HEK293T (cell line): ENCODE measurements at regions not wholly inside any gene's neighbourhood (a gene's known extent, or its start where the extent isn't known, plus 50 kb on each side); places are given as distances from the start of the nearest gene placed in this dataset.
"Not testable (repeated sequence)": the region's sequence is repeated elsewhere in the genome, so short reads cannot be mapped to it uniquely, and the experiment has no call there.

Source experiments
- ARNT ChIP-seq: fragments of 450-650 bp; IDR thresholded peaks from 2 replicates; pipeline ENCODE4 v1.6.1; 2017; ENCODE audit warnings: mild to moderate bottlenecking
- BHLHE40 ChIP-seq: fragments of 450-650 bp; IDR thresholded peaks from 2 replicates; pipeline ENCODE4 v1.6.1; 2016; ENCODE audit warnings: mild to moderate bottlenecking, moderate library complexity, borderline replicate concordance
- CTBP1 ChIP-seq: fragments of 450-650 bp; IDR thresholded peaks from 2 replicates; pipeline ENCODE4 v1.6.1; 2016; ENCODE audit warnings: borderline replicate concordance
- ELF4 ChIP-seq: fragments of 450-650 bp; IDR thresholded peaks from 2 replicates; pipeline ENCODE4 v1.6.1; 2017; ENCODE audit warnings: antibody characterized with exemption
- FOXK2 ChIP-seq: fragments of 450-650 bp; IDR thresholded peaks from 2 replicates; pipeline ENCODE4 v1.6.1; 2016; ENCODE audit warnings: mild to moderate bottlenecking
- FOXM1 ChIP-seq: fragments of 450-650 bp; IDR thresholded peaks from 2 replicates; pipeline ENCODE4 v1.6.1; 2017; ENCODE audit warnings: mild to moderate bottlenecking, borderline replicate concordance
- NFRKB ChIP-seq: fragments of 450-650 bp; IDR thresholded peaks from 2 replicates; pipeline ENCODE4 v1.6.1; 2016; ENCODE audit warnings: mild to moderate bottlenecking, moderate library complexity
- SUZ12 ChIP-seq: fragments of 450-650 bp; IDR thresholded peaks from 2 replicates; pipeline ENCODE4 v1.6.1; 2016; ENCODE audit warnings: mild to moderate bottlenecking
- TARDBP ChIP-seq: fragments of 450-650 bp; IDR thresholded peaks from 2 replicates; pipeline ENCODE4 v1.6.1; 2016
- ZNF384 ChIP-seq: fragments of 450-650 bp; IDR thresholded peaks from 2 replicates; pipeline ENCODE4 v1.6.1; 2016
- TF ChIP-seq, protein P1 (sequence below): fragments of 450-650 bp; IDR thresholded peaks from 2 replicates; pipeline ENCODE4 v1.6.1; 2016

DNA sequence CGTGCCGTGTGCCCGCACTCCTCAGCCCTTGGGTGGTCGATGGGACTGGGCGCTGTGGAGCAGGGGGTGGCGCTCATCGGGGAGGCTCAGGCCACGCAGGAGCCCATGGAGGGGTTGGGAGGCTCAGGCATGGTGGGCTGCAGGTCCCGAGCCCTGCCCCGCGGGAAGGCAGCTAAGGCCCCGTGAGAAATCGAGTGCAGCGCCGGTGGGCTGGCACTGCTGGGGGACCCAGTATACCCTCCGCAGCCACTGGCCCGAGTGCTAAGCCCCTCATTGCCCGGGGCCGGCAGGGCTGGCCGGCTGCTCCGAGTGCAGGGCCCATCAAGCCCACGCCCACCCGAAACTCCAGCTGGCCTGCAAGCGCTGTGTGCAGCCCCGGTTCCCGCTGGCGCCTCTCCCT is 384.1 kb downstream of the GLUD2 start:
- not testable (repeated sequence) for TF ChIP-seq NFRKB, FOXK2, BHLHE40, FOXM1, ARNT, CTBP1, TARDBP, SUZ12, ZNF384, ELF4
- TF ChIP-seq, protein P1, sequence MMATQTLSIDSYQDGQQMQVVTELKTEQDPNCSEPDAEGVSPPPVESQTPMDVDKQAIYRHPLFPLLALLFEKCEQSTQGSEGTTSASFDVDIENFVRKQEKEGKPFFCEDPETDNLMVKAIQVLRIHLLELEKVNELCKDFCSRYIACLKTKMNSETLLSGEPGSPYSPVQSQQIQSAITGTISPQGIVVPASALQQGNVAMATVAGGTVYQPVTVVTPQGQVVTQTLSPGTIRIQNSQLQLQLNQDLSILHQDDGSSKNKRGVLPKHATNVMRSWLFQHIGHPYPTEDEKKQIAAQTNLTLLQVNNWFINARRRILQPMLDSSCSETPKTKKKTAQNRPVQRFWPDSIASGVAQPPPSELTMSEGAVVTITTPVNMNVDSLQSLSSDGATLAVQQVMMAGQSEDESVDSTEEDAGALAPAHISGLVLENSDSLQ: not testable (repeated sequence)
